Fibroblast of skin of left biceps (primary cell): ENCODE measurements at regions not wholly inside any gene's neighbourhood (a gene's known extent, or its start where the extent isn't known, plus 50 kb on each side); places are given as distances from the start of the nearest gene placed in this dataset.
A peak's percentile ranks its signal among the peaks of the same experiment; 100 is the strongest.

Experiments
- DNase-seq, 2 experiments: peaks; one replicate each; pipeline ENCODE4 v3.0.0-alpha.2; 2013; ENCODE audit warnings: low read depth in 2 of 2

DNA sequence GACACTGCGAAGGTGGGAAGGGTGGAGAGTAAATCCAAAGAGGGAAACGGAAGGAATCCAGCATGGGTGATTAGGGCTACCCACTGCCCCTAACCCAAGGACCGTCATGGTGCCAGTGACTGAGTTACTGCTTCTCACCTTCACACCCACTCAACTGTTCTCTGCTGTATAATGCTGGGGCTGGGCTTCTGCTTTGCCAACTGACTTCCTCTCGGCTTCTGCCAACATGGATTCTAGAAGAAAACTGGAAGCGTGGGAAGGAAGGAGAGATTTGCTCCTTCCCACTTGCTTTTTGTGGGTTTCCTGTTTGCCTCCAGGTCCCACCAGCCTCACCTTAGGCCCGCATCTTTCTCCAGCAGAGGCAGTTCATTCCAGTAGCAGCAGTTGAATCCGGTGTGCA, 153.5 kb upstream of the RAI14 start:
- no peak for DNase-seq

- no peak for DNase-seq
Measured at GRCh38 chr5:34503379-34504253, 152.5 kb upstream of the RAI14 start.

DNA sequence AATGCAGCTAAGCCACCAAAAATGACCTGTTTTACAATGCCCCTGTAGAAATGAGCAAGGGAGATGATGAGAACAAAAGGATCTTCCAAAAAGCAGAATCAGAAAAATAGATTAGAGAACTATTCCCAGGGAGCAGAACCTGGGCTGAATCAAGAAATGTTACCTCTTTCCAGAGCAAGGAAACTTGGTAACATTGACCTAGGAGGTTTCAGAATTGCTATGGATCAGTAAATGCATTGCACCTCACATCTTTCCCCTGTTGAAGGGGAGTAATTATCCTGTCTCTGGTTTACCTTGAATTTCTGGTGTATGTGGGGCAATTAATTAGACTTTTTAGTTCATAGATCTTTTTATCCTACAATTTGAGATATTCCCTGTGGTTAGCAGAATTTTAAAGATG, 151.2 kb upstream of the RAI14 start:
- no peak for DNase-seq

GRCh38 chr5:34505731-34506130, 150.4 kb upstream of the RAI14 start:
- no peak for DNase-seq

- DNase-seq: no peak
Measured at GRCh38 chr5:34507933-34508332, 148.2 kb upstream of the RAI14 start.

DNA sequence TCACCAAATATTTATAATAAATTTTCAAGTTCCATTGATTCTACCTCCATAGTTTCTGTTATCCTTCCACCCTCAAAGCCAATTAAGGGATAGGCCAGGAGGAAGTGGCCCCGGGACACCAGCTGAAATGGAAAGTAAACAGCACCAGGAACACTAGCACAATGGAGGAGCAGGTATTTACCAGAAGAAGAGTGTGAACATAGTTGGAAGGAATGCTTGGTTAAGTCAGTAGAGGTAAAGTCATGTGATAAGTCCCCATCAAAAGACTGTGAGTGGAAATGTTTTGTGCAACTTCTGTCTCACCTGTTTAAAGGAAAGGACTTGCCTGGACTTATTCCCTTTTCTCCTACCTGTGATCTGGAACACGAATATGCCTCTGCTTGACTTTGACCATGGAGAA, 146.7 kb upstream of the RAI14 start:
- no peak for DNase-seq

DNA sequence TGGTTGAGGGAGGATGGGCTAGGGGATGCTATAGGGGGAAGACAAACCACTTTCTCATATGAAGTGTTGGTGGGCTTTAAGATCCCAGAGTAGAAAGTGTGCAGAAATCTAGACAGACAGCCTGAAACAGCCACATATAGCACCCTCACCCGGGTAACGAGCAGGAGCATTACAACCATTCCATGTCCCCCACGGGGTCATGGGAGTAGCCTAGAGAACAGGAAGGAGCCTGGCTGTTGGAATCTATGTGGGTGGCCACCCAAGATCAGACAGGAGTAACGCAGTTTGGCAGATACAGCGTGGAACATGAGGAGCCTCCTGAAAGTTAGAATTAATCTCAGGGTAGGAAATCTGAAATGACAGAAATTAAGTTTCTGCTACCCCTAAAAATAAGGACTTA, 146.1 kb upstream of the RAI14 start:
- DNase-seq: no peak

GRCh38 chr5:34511063-34511462, 145.1 kb upstream of the RAI14 start:
- DNase-seq: no peak

GRCh38 chr5:34511481-34511880, 144.6 kb upstream of the RAI14 start:
- no peak for DNase-seq

DNA sequence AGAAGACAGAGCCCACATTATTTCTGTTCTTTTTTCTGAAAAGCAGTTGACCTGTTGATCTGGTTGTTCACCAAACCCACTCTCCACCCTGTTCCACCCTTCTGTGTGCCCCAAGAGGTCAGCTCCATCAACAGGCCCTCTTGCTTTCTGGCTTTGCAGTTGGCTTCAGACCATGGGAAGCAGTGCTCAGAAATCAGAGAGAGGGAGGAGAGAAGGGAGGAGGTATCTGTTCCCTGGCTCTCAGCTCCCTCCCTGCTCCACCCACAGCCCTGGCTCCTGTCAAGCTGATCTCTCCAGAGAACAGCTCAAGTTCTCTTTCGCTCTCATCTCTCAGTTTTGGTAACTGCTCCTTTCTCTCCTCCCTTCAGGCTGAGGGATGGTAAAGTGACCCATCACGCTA, 144.2 kb upstream of the RAI14 start:
- no peak for DNase-seq

- no peak for DNase-seq
Measured at GRCh38 chr5:34516166-34516565, 140.0 kb upstream of the RAI14 start.

GRCh38 chr5:34516686-34517085, 139.4 kb upstream of the RAI14 start:
- DNase-seq: no peak

- DNase-seq: no peak
Measured at GRCh38 chr5:34517249-34517648, 138.9 kb upstream of the RAI14 start.

DNA sequence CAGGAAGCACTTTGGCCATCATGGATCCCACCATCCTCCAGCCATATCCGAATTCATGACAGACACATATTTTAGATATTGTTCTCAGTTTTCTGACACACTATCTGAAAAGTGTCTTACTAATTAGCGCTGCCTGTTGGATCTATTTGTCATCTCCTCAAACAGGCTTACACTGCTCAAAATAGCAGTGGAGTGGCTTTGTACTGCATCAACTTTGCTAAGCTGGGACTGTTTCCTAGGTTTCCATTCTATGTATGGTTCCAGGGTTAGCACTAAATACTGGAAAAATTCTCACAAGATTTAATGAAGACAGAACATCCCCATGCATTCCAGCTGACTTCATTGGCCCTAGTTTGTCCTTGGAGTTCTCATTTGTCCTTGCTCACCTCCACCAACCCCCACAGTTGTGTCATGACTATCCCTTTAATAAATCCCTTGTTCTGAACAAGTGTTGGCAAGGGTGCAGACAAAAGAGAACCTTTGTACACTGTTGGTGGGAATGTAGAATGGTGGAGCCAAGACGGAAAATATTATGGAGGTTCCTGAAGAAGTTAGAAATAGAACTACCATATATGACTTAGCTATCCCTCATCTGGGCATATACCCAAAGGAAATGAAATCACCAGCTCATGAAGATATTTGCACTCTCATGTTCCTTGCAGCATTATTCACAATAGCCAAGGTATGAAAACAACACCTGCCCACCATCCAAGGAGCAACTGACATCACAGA, 136.5 kb upstream of the RAI14 start:
- no peak for DNase-seq

GRCh38 chr5:34521628-34522290, 134.4 kb upstream of the RAI14 start:
- DNase-seq: no peak

GRCh38 chr5:34522599-34523386, 133.3 kb upstream of the RAI14 start:
- peak; percentile 64 to 70 for DNase-seq

GRCh38 chr5:34523387-34523726, 132.8 kb upstream of the RAI14 start:
- no peak for DNase-seq

GRCh38 chr5:34524123-34524522, 132.0 kb upstream of the RAI14 start:
- DNase-seq: no peak

- DNase-seq: no peak
Measured at GRCh38 chr5:34525761-34526160, 130.4 kb upstream of the RAI14 start.

DNA sequence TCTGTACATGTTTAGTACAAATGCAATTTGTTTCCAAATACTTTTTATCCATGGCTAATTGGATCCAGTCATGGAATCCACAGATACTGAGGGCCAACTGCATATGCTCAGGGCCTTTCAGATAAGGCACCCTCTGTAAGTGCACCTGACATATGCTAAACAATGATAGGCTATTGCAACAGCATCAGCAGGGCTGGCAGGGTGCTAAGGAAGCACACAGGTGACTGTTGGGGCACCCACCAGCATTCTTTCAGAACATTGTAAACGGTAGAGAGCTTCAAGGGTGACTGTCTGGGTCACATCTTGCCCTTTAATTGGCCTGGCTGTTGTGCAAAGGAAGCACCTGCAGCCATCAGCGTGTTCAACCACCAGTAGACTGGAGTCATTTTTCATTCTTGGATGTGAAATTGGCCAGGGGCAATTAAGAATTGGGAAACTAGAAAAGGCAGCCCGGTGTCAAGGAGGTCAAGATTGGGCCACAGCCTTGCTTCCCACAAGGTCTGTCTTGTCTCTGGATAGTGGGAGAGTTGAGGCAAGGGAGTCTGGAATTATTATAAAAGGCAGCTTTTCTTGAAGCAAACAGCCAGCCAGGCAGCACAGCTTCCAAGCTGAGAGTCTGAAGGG, 129.3 kb upstream of the RAI14 start:
- DNase-seq: no peak

DNA sequence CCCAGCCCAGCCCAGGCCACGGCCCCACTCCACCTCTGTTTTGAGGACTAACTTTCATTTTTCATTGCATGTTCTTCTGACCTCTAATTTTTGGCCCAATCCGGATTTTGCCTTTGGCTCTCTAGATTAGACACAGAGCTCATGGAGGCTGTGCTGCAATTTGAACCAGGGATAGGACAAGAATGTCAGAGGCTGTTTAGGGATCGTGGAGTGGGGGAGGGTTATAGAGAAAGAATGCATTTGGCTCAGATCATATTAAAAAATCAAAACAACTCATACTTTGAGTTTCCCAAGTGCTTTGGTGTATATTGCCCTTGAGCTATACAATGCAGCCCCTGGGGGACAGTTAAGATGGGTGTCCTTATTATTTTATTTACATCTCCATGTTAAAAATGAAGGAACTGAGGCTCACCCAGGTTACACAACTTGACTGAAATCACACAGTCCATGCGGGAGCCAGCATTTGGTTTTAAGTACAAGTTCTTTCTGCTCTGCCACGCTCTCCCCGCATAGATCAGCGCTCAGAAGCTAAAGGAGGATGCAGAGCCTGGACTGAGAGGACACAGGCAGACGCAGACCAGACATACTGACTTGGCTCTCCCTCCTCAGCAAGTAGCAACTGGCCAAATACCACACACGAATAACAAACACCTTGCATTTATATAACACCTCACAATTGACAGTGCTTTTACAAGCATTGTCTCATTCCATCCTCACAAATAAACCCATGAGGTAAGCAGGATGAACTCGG, 126.4 kb upstream of the RAI14 start:
- DNase-seq: no peak
